CD4-positive, alpha-beta memory T cell (primary cell): ENCODE measurements at regions not wholly inside any gene's neighbourhood (a gene's known extent, or its start where the extent isn't known, plus 50 kb on each side); places are given as distances from the start of the nearest gene placed in this dataset.

Experiments
- CTCF ChIA-PET: fragments of 350-600 bp; sonication (Branson Sonifier 250); formaldehyde crosslinking; loops from one replicate; lab custom pipeline; 2021; ENCODE audit warnings: inconsistent platforms; ENCODE audit not compliant: partially characterized antibody; lab: Charles Lee
- POLR2A ChIA-PET: fragments of 350-600 bp; sonication (Branson Sonifier 250); formaldehyde crosslinking; loops from one replicate; lab custom pipeline; 2021; ENCODE audit not compliant: partially characterized antibody; lab: Charles Lee
- DNase-seq, 5 donors: peaks; one replicate each; pipeline versions ENCODE4 v3.0.0 to v3.0.0-alpha.2; 2020 to 2022; ENCODE audit warnings: mixed read lengths in 1 of 5
- H3K27ac ChIP-seq: one replicate; pipeline ENCODE4 v1.7.0; 2013; ENCODE audit warnings: low read depth, low read length
- H3K27me3 ChIP-seq: 2 replicates; pipeline ENCODE4 v1.7.0; 2013; ENCODE audit warnings: mild to moderate bottlenecking, low read length, moderate library complexity; ENCODE audit not compliant: insufficient read depth
- H3K36me3 ChIP-seq: 2 replicates; pipeline ENCODE4 v1.7.0; 2013; ENCODE audit warnings: mild to moderate bottlenecking, low read length, moderate library complexity; ENCODE audit not compliant: insufficient read depth
- H3K4me1 ChIP-seq: 2 replicates; pipeline ENCODE4 v1.7.0; 2013; ENCODE audit warnings: mild to moderate bottlenecking, low read length, moderate library complexity; ENCODE audit not compliant: insufficient read depth
- H3K4me3 ChIP-seq, 2 donors: one replicate each; pipeline ENCODE4 v1.7.0; 2013; ENCODE audit warnings: low read length in 2 of 2, mild to moderate bottlenecking in 1 of 2
- H3K9me3 ChIP-seq, 2 donors: one replicate each; pipeline ENCODE4 v1.7.0; 2013; ENCODE audit warnings: low read length in 2 of 2, control low read depth in 1 of 2; ENCODE audit not compliant: control insufficient read depth in 1 of 2
- H3K27ac Mint-ChIP-seq, 7 donors: one replicate each; pipeline ENCODE4 v1.8.0; 2020 to 2021; ENCODE audit warnings: mixed read lengths in 7 of 7, mild to moderate bottlenecking in 6 of 7, inconsistent platforms in 3 of 7, moderate library complexity in 3 of 7
- H3K27me3 Mint-ChIP-seq, 2 donors: one replicate each; pipeline ENCODE4 v1.8.0; 2020 to 2021; ENCODE audit warnings: mixed read lengths in 2 of 2
- H3K36me3 Mint-ChIP-seq, 2 donors: one replicate each; pipeline ENCODE4 v1.8.0; 2020 to 2021; ENCODE audit warnings: mixed read lengths in 2 of 2, inconsistent platforms in 1 of 2, mild to moderate bottlenecking in 1 of 2
- H3K4me1 Mint-ChIP-seq, 4 donors: one replicate each; pipeline ENCODE4 v1.8.0; 2020 to 2021; ENCODE audit warnings: mixed read lengths in 4 of 4, mild to moderate bottlenecking in 1 of 4
- H3K4me3 Mint-ChIP-seq, 8 donors: one replicate each; pipeline ENCODE4 v1.8.0; 2020 to 2021; ENCODE audit warnings: mixed read lengths in 8 of 8, mild to moderate bottlenecking in 7 of 8, moderate library complexity in 6 of 8, inconsistent platforms in 3 of 8
- H3K9me3 Mint-ChIP-seq, 8 donors: one replicate each; pipeline ENCODE4 v1.8.0; 2020 to 2021; ENCODE audit warnings: mixed read lengths in 8 of 8, mild to moderate bottlenecking in 5 of 8, inconsistent platforms in 3 of 8, moderate library complexity in 1 of 8
- intact Hi-C: fragments of 100-400 bp; cut with micrococcal nuclease; formaldehyde crosslinking; loops from one replicate; pipeline ENCODE4 v1.15.1; 2023

DNA sequence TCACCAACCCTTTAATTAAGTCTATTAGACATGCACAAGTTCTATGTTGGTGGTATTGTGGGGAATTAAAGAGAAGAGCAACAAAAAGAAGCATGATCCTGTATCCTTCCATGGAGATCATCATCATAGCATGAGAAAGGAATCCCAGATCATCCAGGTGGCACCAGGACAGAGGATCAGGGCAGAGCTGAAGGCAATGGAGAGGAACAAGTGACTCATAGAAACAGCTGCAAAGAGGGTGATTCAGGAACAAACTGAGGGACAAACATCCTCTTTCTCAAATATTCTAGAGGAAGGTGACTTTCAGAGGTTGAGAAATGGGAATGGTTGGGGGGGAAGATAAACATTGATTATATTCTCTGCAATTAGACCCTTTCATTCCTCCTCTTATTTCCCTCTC is 105.5 kb upstream of the OTUD4 start:
- H3K27ac ChIP-seq, result no peak overlapping the region
- no peak overlapping the region for H3K4me3 ChIP-seq
- no peak overlapping the region for H3K27ac Mint-ChIP-seq

DNA sequence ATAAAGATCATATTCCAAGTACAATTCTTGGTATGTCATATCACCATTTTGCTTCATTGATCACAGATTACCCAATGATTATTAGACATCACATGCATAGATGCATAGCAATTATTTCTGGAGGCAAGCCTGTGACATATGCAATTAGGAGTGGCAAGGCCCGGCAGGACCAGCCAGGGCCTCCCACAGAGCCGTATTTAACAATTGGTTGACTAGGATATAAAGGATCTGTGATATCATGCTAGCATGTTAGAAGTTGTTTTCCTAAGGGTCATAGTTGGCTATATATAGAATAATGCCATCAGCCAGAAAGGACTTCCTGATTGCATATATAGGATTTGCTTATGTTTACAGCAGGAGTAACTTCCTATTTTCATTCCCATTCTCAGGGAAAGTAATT is 103.5 kb upstream of the OTUD4 start:
- ChIA-PET POLR2A (no interaction called here), CTCF (interaction anchor here (1.1 kb wide), 1 partner anchor 9 kb away, joined by 3 read pairs; no protein-coding TSS in a partner anchor)
- Histone ChIP-seq H3K36me3 (no peaks in the 10 kb centered on the region), H3K27ac (no peak overlapping the region), H3K9me3 (no peaks in the 10 kb centered on the region), H3K4me3 (no peak overlapping the region), H3K4me1 (no peaks in the 10 kb centered on the region), H3K27me3 (no peaks in the 10 kb centered on the region)
- intact Hi-C loops, result no loop called here
- H3K4me3 Mint-ChIP-seq, result no peak overlapping the region
- H3K27ac Mint-ChIP-seq, result no peak overlapping the region
- H3K4me1 Mint-ChIP-seq, result no peaks in the 10 kb centered on the region
- no peaks in the 10 kb centered on the region for H3K9me3 Mint-ChIP-seq
- peaks cover 4 to 6% of the 10 kb centered on the region in 2 donors for H3K27me3 Mint-ChIP-seq
- H3K36me3 Mint-ChIP-seq, result no peaks in the 10 kb centered on the region
- no peak for DNase-seq

More for the DNA sequence above, 105.5 kb upstream of the OTUD4 start:
- ChIA-PET POLR2A (no interaction called here), CTCF (no interaction called here)
- H3K9me3 Mint-ChIP-seq, result no peaks in the 10 kb centered on the region
- H3K27me3 ChIP-seq, result no peaks in the 10 kb centered on the region
- H3K4me3 Mint-ChIP-seq, result no peak overlapping the region
- DNase-seq, result no peak
- no peaks in the 10 kb centered on the region for H3K36me3 Mint-ChIP-seq
- intact Hi-C loops, result no loop called here
- peaks cover 4% of the 10 kb centered on the region in 2 donors for H3K27me3 Mint-ChIP-seq
- H3K9me3 ChIP-seq, result no peaks in the 10 kb centered on the region
- H3K4me1 ChIP-seq, result no peaks in the 10 kb centered on the region
- no peaks in the 10 kb centered on the region for H3K4me1 Mint-ChIP-seq
- no peaks in the 10 kb centered on the region for H3K36me3 ChIP-seq

DNA sequence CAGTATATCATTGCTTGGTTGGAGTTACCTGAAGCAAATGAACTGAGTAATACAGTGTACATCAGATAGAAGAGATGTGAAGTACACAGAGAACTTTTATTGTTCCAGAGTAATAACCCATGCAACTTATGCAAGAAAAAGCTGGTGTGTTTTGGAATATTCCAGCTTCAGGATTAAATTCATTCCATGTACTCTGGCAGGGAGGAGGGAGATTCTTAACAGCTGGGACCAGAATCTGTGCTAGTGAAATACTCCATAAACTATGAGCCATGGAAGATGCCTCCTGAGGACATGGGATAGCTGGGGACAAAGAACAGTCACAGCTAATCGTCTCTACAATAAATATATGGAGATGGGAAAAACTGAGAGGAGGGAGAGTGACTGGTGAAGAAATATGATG is 101.6 kb upstream of the OTUD4 start:
- Mint-ChIP-seq H3K36me3 (no peaks in the 10 kb centered on the region), H3K4me1 (no peaks in the 10 kb centered on the region)
- POLR2A ChIA-PET, result no interaction called here

DNA sequence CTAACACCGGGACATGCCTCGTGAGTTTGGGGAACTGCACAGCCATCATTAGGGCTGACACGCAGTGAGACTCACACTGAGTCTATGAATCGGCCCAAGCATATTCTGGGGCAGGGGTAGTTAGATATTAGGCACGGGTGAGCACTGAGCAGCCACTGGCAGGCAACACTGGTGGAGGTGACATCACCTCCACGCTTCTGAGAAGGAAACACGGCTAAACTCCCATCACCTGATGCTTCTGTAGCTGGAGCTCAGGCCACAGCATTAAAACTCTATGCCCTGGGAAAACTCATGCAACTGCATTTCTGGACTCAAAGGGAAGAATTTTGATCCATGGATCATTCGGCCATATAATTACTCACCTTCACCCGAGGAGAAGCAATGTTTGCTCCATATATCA is 100.8 kb upstream of the OTUD4 start:
- Mint-ChIP-seq H3K9me3 (no peaks in the 10 kb centered on the region), H3K4me1 (no peaks in the 10 kb centered on the region), H3K36me3 (no peaks in the 10 kb centered on the region), H3K27me3 (peaks cover 4 to 9% of the 10 kb centered on the region in 2 donors), H3K4me3 (no peak overlapping the region), H3K27ac (no peak overlapping the region)
- peaks cover 6% of the 10 kb centered on the region for H3K27me3 ChIP-seq
- H3K4me1 ChIP-seq, result no peaks in the 10 kb centered on the region
- CTCF ChIA-PET, result no interaction called here
- no peaks in the 10 kb centered on the region for H3K36me3 ChIP-seq
- DNase-seq, result no peak
- no peak overlapping the region for H3K27ac ChIP-seq
- H3K4me3 ChIP-seq, result no peak overlapping the region
- H3K9me3 ChIP-seq, result no peaks in the 10 kb centered on the region
- POLR2A ChIA-PET, result no interaction called here
- intact Hi-C loops, result no loop called here

More for the DNA sequence above, 101.6 kb upstream of the OTUD4 start:
- CTCF ChIA-PET, result no interaction called here
- intact Hi-C loops, result no loop called here
- peaks cover 4 to 9% of the 10 kb centered on the region in 2 donors for H3K27me3 Mint-ChIP-seq
- no peak for DNase-seq
- Histone ChIP-seq H3K27me3 (peaks cover 5% of the 10 kb centered on the region), H3K4me3 (no peak overlapping the region), H3K4me1 (no peaks in the 10 kb centered on the region), H3K27ac (no peak overlapping the region), H3K36me3 (no peaks in the 10 kb centered on the region), H3K9me3 (no peaks in the 10 kb centered on the region)
- no peak overlapping the region for H3K27ac Mint-ChIP-seq
- H3K9me3 Mint-ChIP-seq, result no peaks in the 10 kb centered on the region
- no peak overlapping the region for H3K4me3 Mint-ChIP-seq

DNA sequence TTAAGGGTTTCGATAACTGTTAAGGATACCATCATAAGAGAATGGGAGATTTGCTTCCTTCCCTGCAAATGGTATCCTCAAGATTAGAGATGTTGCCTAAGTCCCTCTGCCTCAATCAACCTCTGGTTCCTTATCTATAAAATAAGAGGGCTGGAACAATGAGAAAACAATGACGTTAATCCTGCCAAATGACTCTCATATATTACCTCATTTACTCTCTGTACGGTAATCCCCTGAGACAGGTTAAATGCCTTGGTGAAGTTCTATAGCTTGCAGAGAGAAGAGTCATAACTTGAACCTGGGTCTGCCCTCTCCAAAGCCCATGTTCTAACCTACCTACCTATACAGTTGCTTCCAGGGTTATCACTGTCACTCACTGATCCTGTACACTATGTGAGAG is 100.2 kb upstream of the OTUD4 start:
- intact Hi-C loops, result no loop called here

DNA sequence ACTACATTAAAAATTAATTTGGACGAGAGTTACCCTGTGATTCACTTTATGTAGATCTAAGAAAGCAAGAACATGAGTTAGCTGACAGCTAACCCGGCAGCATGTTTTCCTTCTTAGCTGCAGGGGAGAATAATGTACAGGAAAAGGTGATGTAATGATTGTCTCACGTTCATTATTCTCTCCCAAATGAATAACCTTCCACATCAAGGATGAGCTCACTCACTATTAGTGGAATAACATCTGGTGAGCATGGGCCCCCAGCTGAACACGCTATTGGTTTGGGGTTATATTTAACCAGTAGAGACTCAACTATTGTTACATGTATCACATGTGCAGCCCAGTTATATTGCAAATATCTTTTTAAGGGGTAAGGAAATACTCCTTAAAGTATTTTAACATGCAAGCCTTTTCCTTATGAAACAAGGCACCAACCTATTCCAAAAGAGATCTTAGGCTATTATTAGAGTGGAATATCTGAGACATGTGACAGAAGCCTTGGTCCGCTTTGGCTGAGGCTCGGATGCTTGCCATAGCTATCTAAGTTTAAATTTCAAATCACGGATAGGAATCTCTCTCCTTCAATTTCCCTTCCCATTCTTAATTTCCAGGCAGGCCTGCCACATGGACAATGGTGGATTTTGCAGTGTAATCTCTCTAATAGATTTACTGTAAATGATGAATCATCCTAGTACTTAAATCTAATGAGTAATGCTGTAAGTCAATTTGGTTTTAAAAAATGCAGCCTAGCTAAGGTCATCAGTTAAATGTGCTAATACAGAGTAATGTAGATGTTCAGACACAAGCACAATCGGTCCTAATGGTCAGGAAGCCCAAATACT is 99.0 kb upstream of the OTUD4 start:
- H3K27ac Mint-ChIP-seq, result no peak overlapping the region
- H3K36me3 ChIP-seq, result no peaks in the 10 kb centered on the region
- ChIA-PET POLR2A (no interaction called here), CTCF (no interaction called here)
- no peaks in the 10 kb centered on the region for H3K9me3 ChIP-seq
- no peak overlapping the region for H3K4me3 Mint-ChIP-seq
- peaks cover 2 to 4% of the 10 kb centered on the region in 2 donors for H3K27me3 Mint-ChIP-seq
- H3K4me1 Mint-ChIP-seq, result no peaks in the 10 kb centered on the region
- no peaks in the 10 kb centered on the region for H3K9me3 Mint-ChIP-seq
- peaks cover 6% of the 10 kb centered on the region for H3K27me3 ChIP-seq
- DNase-seq, result no peak
- H3K4me1 ChIP-seq, result no peaks in the 10 kb centered on the region
- no peak overlapping the region for H3K4me3 ChIP-seq
- no peak overlapping the region for H3K27ac ChIP-seq
- intact Hi-C loops, result no loop called here
- H3K36me3 Mint-ChIP-seq, result no peaks in the 10 kb centered on the region

More for the DNA sequence above, 100.2 kb upstream of the OTUD4 start:
- Histone ChIP-seq H3K9me3 (no peaks in the 10 kb centered on the region), H3K27me3 (peaks cover 6% of the 10 kb centered on the region), H3K27ac (no peak overlapping the region), H3K36me3 (no peaks in the 10 kb centered on the region), H3K4me1 (no peaks in the 10 kb centered on the region), H3K4me3 (no peak overlapping the region)
- no peak overlapping the region for H3K4me3 Mint-ChIP-seq
- H3K27me3 Mint-ChIP-seq, result peaks cover 2 to 9% of the 10 kb centered on the region in 2 donors
- H3K9me3 Mint-ChIP-seq, result no peaks in the 10 kb centered on the region
- CTCF ChIA-PET, result no interaction called here
- POLR2A ChIA-PET, result no interaction called here
- H3K4me1 Mint-ChIP-seq, result no peaks in the 10 kb centered on the region
- H3K36me3 Mint-ChIP-seq, result no peaks in the 10 kb centered on the region
- no peak for DNase-seq
- H3K27ac Mint-ChIP-seq, result no peak overlapping the region

DNA sequence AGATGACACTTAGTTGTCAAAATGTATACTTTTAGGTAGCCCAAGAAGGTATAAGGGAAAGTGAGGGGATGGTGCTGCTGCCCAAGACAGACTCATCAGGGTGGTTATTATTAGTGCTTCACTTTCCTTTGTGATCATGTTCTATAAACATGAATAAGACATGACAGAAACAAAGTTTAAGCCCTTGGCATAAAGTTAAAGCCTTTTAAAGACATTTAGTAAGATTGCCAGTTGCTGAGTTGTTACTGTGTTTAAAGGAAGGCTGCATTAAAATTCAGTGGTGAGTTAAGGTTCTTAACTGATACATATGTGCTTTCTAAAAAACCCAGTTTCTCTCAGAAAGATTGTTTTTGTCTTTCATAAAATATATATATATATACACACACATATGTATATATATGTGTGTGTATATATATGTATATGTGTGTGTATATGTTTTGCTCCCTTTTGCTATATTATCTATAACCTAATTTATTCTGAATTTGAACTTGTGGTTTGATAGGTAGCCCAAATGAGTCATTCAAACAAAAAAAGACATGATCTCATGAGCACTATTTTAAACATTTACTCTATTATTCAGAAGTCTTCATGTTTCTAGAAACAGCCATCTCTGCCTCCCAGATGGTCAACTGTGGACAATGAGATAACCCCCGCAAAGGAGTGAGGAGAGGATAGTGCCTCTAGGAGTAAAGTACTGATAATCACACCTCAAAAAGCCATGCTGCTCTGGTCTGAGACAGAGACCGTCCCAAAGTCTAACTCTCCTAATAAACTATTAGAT is 98.1 kb upstream of the OTUD4 start:
- H3K27me3 Mint-ChIP-seq, result peaks cover 2 to 4% of the 10 kb centered on the region in 2 donors
- intact Hi-C loops, result no loop called here
- no peak for DNase-seq
- POLR2A ChIA-PET, result no interaction called here
- Histone ChIP-seq H3K4me1 (no peaks in the 10 kb centered on the region), H3K4me3 (no peak overlapping the region), H3K27me3 (peaks cover 6% of the 10 kb centered on the region), H3K36me3 (no peaks in the 10 kb centered on the region), H3K27ac (no peak overlapping the region), H3K9me3 (no peaks in the 10 kb centered on the region)
- no peak overlapping the region for H3K4me3 Mint-ChIP-seq
- CTCF ChIA-PET, result no interaction called here
- no peaks in the 10 kb centered on the region for H3K4me1 Mint-ChIP-seq
- no peaks in the 10 kb centered on the region for H3K36me3 Mint-ChIP-seq
- no peak overlapping the region for H3K27ac Mint-ChIP-seq
- H3K9me3 Mint-ChIP-seq, result no peaks in the 10 kb centered on the region
